ENCODE measurements at regions not wholly inside any gene's neighbourhood (a gene's known extent, or its start where the extent isn't known, plus 50 kb on each side); places are given as distances from the start of the nearest gene placed in this dataset.
"Not testable (repeated sequence)": the region's sequence is repeated elsewhere in the genome, so short reads cannot be mapped to it uniquely, and the experiment has no call there.

DNA sequence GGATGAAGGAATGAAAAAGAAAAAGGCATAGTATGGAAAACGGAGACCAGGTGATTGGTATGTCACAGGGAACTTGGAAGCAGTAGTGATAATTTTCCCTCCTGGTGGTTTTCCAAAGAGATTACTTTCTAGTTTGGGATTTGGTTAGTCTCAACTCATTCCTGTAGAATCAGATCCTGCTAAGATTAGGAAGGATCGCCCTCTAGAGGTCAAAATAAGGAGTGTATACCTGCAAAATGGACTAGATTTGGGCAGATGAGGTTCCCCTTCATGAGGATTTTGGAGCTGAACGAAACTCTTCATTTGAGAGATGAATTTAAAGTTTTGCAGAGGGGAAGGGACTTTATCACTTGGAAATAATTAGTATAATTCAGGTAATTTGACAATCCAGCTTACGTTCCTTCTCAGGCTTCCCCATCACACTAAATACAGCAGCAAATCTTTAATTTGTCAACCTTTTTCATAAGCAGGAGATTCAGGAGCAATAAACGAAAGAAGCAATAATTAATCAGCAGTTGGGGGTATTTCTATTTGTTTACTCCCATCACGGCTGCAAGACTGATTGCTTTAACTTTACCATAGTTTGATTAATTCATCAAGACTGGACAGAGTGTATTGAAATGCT lies 65.2 kb downstream of the CCDC195 start:
- peak; percentile 36 to 54 for DNase-seq (ENCODE audit: low read depth in 2 of 2)

DNA sequence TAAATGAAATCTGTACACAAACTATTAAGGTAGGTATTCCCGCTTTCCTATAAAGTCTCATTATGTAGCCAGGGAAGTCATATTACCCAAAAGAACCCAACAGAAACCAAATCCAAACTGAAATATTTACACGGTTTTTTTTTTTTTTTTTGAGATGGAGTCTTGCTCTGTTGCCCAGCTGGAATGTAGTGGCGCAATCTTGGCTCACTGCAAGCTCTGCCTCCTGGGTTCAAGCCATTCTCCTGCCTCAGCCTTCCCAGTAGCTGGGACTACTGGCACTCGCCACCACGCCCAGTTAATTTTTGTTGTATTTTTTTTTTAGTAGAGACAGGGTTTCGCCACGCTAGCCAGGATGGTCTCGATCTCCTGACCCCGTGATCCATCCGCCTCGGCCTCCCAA lies 62.5 kb upstream of the CUL3 start:
- DNase-seq (ENCODE audit: low read depth in 2 of 2): not testable (repeated sequence)

DNA sequence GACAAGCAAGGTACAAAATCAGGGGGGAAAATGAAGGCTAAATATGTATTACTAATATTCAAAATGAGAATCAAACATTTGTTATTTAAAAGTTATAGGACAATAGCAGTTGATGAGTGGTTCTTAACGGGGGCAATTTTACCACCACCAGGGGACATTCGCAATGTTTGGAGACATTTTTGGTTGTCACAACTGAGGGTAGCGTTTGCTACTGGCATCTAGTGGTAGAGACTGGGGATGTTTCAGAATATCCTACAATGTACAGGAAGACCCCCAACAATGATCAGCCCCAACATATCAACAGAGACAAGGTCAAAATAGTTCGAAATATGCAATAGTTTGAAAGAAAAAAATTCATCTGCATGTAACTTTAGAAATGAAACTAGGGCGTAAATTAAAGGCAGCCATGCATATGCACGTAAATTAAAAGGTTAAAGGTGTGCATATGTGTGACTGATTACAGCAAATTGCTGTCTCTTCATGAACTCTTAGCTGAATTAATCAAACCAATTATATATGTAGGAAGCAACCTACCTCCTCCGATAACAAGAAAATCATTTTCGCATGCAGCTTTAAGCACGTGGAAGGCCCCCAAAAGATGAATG lies 61.2 kb upstream of the CUL3 start:
- DNase-seq (ENCODE audit: low read depth in 2 of 2): peak; percentile 22 to 41

DNA sequence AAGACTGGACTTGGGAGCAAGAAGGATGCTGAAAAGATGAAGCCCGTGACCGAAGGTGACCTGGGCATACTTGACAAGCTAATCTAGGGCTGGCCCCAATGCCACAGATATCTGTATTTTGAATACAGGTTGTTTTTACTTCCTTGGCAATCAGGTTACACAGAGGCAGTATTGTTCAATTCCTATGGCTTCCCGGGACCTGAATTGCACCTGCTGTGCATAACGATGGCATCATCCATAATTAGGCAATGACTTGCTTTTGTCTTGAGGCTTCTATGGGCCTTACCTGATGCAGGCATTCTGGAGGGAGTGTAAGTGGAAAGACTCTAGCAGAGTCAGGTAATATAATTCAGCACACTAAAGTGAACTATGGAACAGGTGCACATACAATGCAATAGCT lies 60.6 kb upstream of the CUL3 start:
- DNase-seq (ENCODE audit: low read depth in 2 of 2): no peak

DNA sequence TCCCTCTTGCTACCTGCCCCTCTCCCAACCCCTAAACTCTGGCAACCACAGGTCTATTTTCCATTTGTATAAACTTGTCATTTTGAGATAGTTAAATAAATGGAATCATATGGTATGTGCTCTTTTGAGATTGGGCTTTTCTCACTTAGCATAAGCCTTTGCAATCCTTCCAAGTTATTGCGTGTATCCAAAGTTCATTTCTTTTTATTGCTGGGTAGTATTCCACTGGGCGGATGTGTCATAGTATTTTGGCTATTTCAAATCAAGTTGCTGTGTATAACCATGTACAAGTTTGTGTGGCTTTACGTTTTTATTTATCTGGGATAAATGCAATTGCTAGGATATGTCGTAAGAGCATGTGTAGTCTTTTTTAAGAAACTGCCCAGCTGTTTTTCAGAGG lies 55.5 kb upstream of the CUL3 start:
- no peak for DNase-seq (ENCODE audit: low read depth in 2 of 2)

DNA sequence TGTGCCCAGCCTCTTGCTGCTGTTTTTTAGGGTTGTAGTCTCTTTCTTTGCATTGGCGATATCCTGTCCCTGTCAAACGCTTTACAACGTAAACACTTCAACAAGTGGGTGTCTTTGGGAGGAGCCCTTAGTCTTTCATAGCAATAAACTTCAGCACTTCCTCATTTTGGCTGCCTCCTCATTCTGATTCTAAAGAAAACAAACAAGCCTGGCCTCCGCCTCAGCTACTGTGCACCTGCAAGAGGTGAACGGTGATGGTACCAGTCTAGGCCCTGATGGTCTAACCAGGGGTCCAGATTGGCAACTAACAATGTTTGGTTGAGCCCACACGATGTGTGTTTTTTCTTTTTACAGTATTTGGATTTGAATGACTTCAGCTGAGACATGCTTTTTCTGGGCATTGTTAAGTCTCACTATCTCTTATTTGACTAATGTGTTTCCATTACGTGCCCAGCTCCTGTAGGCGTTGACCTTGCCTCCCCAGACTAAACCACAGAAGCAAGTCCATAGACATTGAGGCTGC lies 53.2 kb upstream of the CUL3 start:
- no peak for DNase-seq (ENCODE audit: low read depth in 2 of 2)
